Amniotic stem cell (primary cell): ENCODE measurements at regions not wholly inside any gene's neighbourhood (a gene's known extent, or its start where the extent isn't known, plus 50 kb on each side); places are given as distances from the start of the nearest gene placed in this dataset.
"Not testable (repeated sequence)": the region's sequence is repeated elsewhere in the genome, so short reads cannot be mapped to it uniquely, and the experiment has no call there.

Experiments
- DNase-seq: peaks from one replicate; lab custom pipeline; 2025; lab: John Stamatoyannopoulos, UW

GRCh38 chr20:17836303-17836861 is 132.2 kb downstream of the SNX5 start:
- no peak for DNase-seq

GRCh38 chr20:17835934-17836300 is 132.7 kb downstream of the SNX5 start:
- no peak for DNase-seq

- peak; percentile 83 for DNase-seq
These were observed 133.2 kb downstream of the SNX5 start for GRCh38 chr20:17835240-17835933.

- no peak for DNase-seq
These were observed 133.8 kb downstream of the SNX5 start for GRCh38 chr20:17834804-17835203.

- no peak for DNase-seq
These were observed 133.4 kb downstream of the BANF2 start for GRCh38 chr20:17833036-17833674.

GRCh38 chr20:17832236-17832915 is 132.6 kb downstream of the BANF2 start:
- DNase-seq = no peak

- no peak for DNase-seq
These were observed 128.9 kb downstream of the BANF2 start for GRCh38 chr20:17828598-17829144.

GRCh38 chr20:17827759-17828559 is 128.2 kb downstream of the BANF2 start:
- DNase-seq = no peak

GRCh38 chr20:17827079-17827478 is 127.3 kb downstream of the BANF2 start:
- no peak for DNase-seq

GRCh38 chr20:17825960-17826843 is 126.4 kb downstream of the BANF2 start:
- no peak for DNase-seq

- no peak for DNase-seq
These were observed 125.6 kb downstream of the BANF2 start for GRCh38 chr20:17825252-17825959.

GRCh38 chr20:17824676-17825251 is 125.0 kb downstream of the BANF2 start:
- no peak for DNase-seq

- no peak for DNase-seq
These were observed 123.8 kb downstream of the BANF2 start for GRCh38 chr20:17823409-17824144.

- DNase-seq = no peak
These were observed 123.0 kb downstream of the BANF2 start for GRCh38 chr20:17822540-17823408.

- DNase-seq = no peak
These were observed 122.3 kb downstream of the BANF2 start for GRCh38 chr20:17822039-17822438.

- not testable (repeated sequence) for DNase-seq
These were observed 121.8 kb downstream of the BANF2 start for GRCh38 chr20:17821606-17822005.

GRCh38 chr20:17819395-17820093 is 119.8 kb downstream of the BANF2 start:
- no peak for DNase-seq
